ENCODE measurements at regions not wholly inside any gene's neighbourhood (a gene's known extent, or its start where the extent isn't known, plus 50 kb on each side); places are given as distances from the start of the nearest gene placed in this dataset.
"Not testable (repeated sequence)": the region's sequence is repeated elsewhere in the genome, so short reads cannot be mapped to it uniquely, and the experiment has no call there.

DNA sequence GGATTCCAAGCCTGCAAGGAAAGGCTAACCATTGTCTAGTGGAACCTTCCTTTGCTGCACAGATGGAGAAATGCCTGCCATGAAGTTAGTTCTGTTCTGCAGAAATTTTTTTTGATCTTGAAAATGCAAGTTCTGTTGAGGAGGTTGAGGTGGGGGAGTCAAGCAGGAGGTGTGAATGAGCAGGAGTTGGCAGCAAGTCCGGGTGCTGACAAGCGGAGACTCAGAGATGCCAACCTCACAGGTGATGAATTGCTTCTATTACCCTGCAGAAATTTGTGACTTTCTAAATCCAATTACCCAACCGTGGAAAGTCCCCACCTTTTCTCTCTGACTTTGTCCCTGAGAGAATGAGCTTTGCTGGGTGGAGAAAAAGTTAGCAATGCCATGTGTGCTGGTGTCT, 350.1 kb downstream of the DHRSX start:
- Histone ChIP-seq H4K20me1 (ENCODE audit: insufficient read depth) (no peaks in the 10 kb centered on the region), H3K79me2 (ENCODE audit: insufficient read depth) (no peaks in the 10 kb centered on the region), H3K4me2 (no peak overlapping the region), H3K27me3 (ENCODE audit: insufficient read depth) (no peaks in the 10 kb centered on the region), H3K36me3 (replicated peaks in 1 of 2; ENCODE audit: control insufficient read depth in 1 of 2, insufficient read depth in 2 of 2, low read length in 1 of 2) (no peaks in the 10 kb centered on the region), H3K9ac (no peak overlapping the region), H3F3A (replicated peaks; ENCODE audit: insufficient read depth) (peaks cover 4% of the 10 kb centered on the region), H3K4me3 (ENCODE audit: low read depth in 2 of 2, low read length in 1 of 2) (no peak overlapping the region), H3K9me3 (no peaks in the 10 kb centered on the region), H3K9me2 (no peaks in the 10 kb centered on the region), H3K27ac (ENCODE audit: low read depth in 2 of 2, low read length in 1 of 2) (no peak overlapping the region), H2AFZ (ENCODE audit: low read depth) (no peak overlapping the region), H3K4me1 (ENCODE audit: control insufficient read depth in 1 of 2, insufficient read depth in 2 of 2, low read depth in 1 of 2, low read length in 1 of 2) (peaks cover 0 to 6% of the 10 kb centered on the region in 2 experiments; a peak in 2 of 4 replicates)
- POLR2A ChIA-PET: no interaction called here
- TF ChIP-seq FOXM1 (IDR thresholded peaks at IDR 0.05; ENCODE audit: low read depth): no peak
- TF ChIP-seq, protein P1, sequence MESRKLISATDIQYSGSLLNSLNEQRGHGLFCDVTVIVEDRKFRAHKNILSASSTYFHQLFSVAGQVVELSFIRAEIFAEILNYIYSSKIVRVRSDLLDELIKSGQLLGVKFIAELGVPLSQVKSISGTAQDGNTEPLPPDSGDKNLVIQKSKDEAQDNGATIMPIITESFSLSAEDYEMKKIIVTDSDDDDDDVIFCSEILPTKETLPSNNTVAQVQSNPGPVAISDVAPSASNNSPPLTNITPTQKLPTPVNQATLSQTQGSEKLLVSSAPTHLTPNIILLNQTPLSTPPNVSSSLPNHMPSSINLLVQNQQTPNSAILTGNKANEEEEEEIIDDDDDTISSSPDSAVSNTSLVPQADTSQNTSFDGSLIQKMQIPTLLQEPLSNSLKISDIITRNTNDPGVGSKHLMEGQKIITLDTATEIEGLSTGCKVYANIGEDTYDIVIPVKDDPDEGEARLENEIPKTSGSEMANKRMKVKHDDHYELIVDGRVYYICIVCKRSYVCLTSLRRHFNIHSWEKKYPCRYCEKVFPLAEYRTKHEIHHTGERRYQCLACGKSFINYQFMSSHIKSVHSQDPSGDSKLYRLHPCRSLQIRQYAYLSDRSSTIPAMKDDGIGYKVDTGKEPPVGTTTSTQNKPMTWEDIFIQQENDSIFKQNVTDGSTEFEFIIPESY (IDR thresholded peaks at IDR 0.05; ENCODE audit: borderline replicate concordance, low read depth): no peak
- no peak for TF ChIP-seq MXI1 (IDR thresholded peaks at IDR 0.05; ENCODE audit: low read depth, low read length)
- TF ChIP-seq, protein P2, sequence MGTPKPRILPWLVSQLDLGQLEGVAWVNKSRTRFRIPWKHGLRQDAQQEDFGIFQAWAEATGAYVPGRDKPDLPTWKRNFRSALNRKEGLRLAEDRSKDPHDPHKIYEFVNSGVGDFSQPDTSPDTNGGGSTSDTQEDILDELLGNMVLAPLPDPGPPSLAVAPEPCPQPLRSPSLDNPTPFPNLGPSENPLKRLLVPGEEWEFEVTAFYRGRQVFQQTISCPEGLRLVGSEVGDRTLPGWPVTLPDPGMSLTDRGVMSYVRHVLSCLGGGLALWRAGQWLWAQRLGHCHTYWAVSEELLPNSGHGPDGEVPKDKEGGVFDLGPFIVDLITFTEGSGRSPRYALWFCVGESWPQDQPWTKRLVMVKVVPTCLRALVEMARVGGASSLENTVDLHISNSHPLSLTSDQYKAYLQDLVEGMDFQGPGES (IDR thresholded peaks at IDR 0.05; ENCODE audit: low read depth, low read length): no peak
- TF ChIP-seq SIN3A (IDR thresholded peaks at IDR 0.05; ENCODE audit: borderline replicate concordance, low read depth, low read length): no peak
- no peak for TF ChIP-seq NFIC (IDR thresholded peaks at IDR 0.05; ENCODE audit: borderline replicate concordance)
- no peak for TF ChIP-seq FOXJ3 (CRISPR knock-in tag; IDR thresholded peaks at IDR 0.05)
- TF ChIP-seq YY1 (IDR thresholded peaks at IDR 0.05; ENCODE audit: low read depth): no peak
- TF ChIP-seq ELF1 (IDR thresholded peaks at IDR 0.05): no peak
- no peak for TF ChIP-seq RXRA (IDR thresholded peaks at IDR 0.05; ENCODE audit: borderline replicate concordance, low read depth)
- no peak for TF ChIP-seq TEAD4 (IDR thresholded peaks at IDR 0.05; ENCODE audit: borderline replicate concordance, insufficient read depth)
- no peak for TF ChIP-seq SMC3 (IDR thresholded peaks at IDR 0.05; ENCODE audit: low read depth, low read length)
- TF ChIP-seq GATA2 (CRISPR knock-in tag; IDR thresholded peaks at IDR 0.05): no peak
- TF ChIP-seq TAF1 (IDR thresholded peaks at IDR 0.05; ENCODE audit: borderline replicate concordance, low read depth, low read length): no peak
- TF ChIP-seq, protein P3, sequence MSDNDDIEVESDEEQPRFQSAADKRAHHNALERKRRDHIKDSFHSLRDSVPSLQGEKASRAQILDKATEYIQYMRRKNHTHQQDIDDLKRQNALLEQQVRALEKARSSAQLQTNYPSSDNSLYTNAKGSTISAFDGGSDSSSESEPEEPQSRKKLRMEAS (IDR thresholded peaks at IDR 0.05; ENCODE audit: low read depth): no peak
- TF ChIP-seq MEF2A (IDR thresholded peaks at IDR 0.05; ENCODE audit: borderline replicate concordance, low read depth): no peak
- TF ChIP-seq FOSL2 (IDR thresholded peaks at IDR 0.05; ENCODE audit: borderline replicate concordance, low read depth): no peak
- TF ChIP-seq JUND (IDR thresholded peaks at IDR 0.05): no peak
- TF ChIP-seq, protein P4, sequence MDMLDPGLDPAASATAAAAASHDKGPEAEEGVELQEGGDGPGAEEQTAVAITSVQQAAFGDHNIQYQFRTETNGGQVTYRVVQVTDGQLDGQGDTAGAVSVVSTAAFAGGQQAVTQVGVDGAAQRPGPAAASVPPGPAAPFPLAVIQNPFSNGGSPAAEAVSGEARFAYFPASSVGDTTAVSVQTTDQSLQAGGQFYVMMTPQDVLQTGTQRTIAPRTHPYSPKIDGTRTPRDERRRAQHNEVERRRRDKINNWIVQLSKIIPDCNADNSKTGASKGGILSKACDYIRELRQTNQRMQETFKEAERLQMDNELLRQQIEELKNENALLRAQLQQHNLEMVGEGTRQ (IDR thresholded peaks at IDR 0.05; ENCODE audit: borderline replicate concordance, low read depth, low read length): no peak
- no peak for TF ChIP-seq NRF1 (IDR thresholded peaks at IDR 0.05; ENCODE audit: low read depth, low read length)
- CTCF ChIA-PET: no interaction called here
- no peak for DNase-seq
- 25% methylated on average over 3 of the region's 3 CpGs for WGBS (ENCODE audit: low lambda C conversion rate)

DNA sequence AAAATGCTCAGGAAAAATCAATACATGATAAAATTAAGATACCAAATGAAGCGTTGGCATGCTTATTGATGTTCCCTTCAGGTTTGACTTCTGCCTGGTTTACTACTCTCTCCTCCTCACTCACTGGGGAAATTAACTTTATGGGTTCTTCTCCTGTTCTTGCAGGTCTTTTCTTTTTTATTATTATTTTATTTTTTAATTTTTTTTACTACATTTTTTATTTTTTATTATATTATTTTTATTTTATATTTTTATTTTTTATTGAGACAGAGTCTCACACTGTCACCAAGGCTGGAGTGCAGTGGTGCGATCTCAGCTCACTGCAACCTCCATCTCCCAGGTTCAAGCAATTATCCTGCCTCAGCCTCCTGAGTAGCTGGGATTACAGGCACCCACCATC, 350.8 kb downstream of the DHRSX start:
- WGBS (ENCODE audit: low lambda C conversion rate): 22% methylated on average over 2 of the region's 2 CpGs
- POLR2A ChIA-PET; H3K27ac ChIP-seq (ENCODE audit: low read depth in 2 of 2, low read length in 1 of 2): not testable (repeated sequence)

DNA sequence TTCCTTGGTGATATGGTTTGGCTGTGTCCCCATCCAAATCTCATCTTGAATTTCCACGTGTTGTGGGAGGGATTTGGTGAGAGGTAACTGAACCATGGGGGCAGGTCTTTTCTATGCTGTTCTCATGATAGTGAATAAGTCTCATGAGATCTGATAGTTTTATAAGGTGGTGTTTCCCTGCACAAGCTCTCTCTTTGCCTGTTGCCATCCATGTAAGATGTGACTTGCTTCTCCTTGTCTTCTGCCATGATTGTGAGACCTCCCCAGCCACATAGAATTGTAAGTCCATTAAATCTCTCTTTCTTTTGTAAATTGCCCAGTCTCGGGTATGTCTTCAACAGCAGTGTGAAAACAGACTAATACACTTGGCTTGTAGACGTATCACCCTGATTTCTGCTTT, 351.7 kb downstream of the DHRSX start:
- H3K9me2 ChIP-seq; H3K79me2 ChIP-seq (ENCODE audit: insufficient read depth); H3K9ac ChIP-seq; H3F3A ChIP-seq (replicated peaks; ENCODE audit: insufficient read depth); H2AFZ ChIP-seq (ENCODE audit: low read depth); H3K36me3 ChIP-seq (replicated peaks in 1 of 2; ENCODE audit: control insufficient read depth in 1 of 2, insufficient read depth in 2 of 2, low read length in 1 of 2); H3K4me2 ChIP-seq; DNase-seq; H4K20me1 ChIP-seq (ENCODE audit: insufficient read depth); POLR2A ChIA-PET; CTCF ChIA-PET; H3K4me1 ChIP-seq (ENCODE audit: control insufficient read depth in 1 of 2, insufficient read depth in 2 of 2, low read depth in 1 of 2, low read length in 1 of 2); H3K27ac ChIP-seq (ENCODE audit: low read depth in 2 of 2, low read length in 1 of 2); H3K9me3 ChIP-seq; H3K27me3 ChIP-seq (ENCODE audit: insufficient read depth); H3K4me3 ChIP-seq (ENCODE audit: low read depth in 2 of 2, low read length in 1 of 2): not testable (repeated sequence)
- 14% methylated on average over 3 of the region's 3 CpGs for WGBS (ENCODE audit: low lambda C conversion rate)

More for the DNA sequence above, 350.8 kb downstream of the DHRSX start:
- H2AFZ ChIP-seq (ENCODE audit: low read depth); CTCF ChIA-PET; H4K20me1 ChIP-seq (ENCODE audit: insufficient read depth); H3K9me2 ChIP-seq; H3K4me2 ChIP-seq; H3K4me1 ChIP-seq (ENCODE audit: control insufficient read depth in 1 of 2, insufficient read depth in 2 of 2, low read depth in 1 of 2, low read length in 1 of 2); H3K27me3 ChIP-seq (ENCODE audit: insufficient read depth); H3K9me3 ChIP-seq; H3K79me2 ChIP-seq (ENCODE audit: insufficient read depth); H3K4me3 ChIP-seq (ENCODE audit: low read depth in 2 of 2, low read length in 1 of 2); H3F3A ChIP-seq (replicated peaks; ENCODE audit: insufficient read depth); DNase-seq; H3K9ac ChIP-seq; H3K36me3 ChIP-seq (replicated peaks in 1 of 2; ENCODE audit: control insufficient read depth in 1 of 2, insufficient read depth in 2 of 2, low read length in 1 of 2): not testable (repeated sequence)
